Hematopoietic multipotent progenitor cell treated with erythropoietin and hydrocortisone succinate and interleukin-3 and kit ligand, for 17 days (in vitro differentiated cells): ENCODE measurements at regions not wholly inside any gene's neighbourhood (a gene's known extent, or its start where the extent isn't known, plus 50 kb on each side); places are given as distances from the start of the nearest gene placed in this dataset.
"Not testable (repeated sequence)": the region's sequence is repeated elsewhere in the genome, so short reads cannot be mapped to it uniquely, and the experiment has no call there.

Experiments
- DNase-seq: peaks from one replicate; pipeline ENCODE4 v3.0.0-alpha.2; 2015; ENCODE audit warnings: low spot score

GRCh38 chr4:146124023-146124680, 51.4 kb upstream of the LSM6 start:
- DNase-seq: no peak

GRCh38 chr4:146123231-146123630, 52.3 kb upstream of the LSM6 start:
- no peak for DNase-seq

GRCh38 chr4:146122398-146122797, 53.1 kb upstream of the LSM6 start:
- no peak for DNase-seq

GRCh38 chr4:146121757-146122156, 53.8 kb upstream of the LSM6 start:
- DNase-seq: no peak

GRCh38 chr4:146119845-146120404, 55.6 kb upstream of the LSM6 start:
- DNase-seq: no peak

- DNase-seq: no peak
These were observed 61.5 kb upstream of the LSM6 start for GRCh38 chr4:146114066-146114465.

- DNase-seq: no peak
These were observed 62.3 kb upstream of the LSM6 start for GRCh38 chr4:146113171-146113570.

- DNase-seq: no peak
These were observed 63.1 kb upstream of the LSM6 start for GRCh38 chr4:146112389-146112788.

- no peak for DNase-seq
These were observed 64.5 kb upstream of the LSM6 start for GRCh38 chr4:146110871-146111485.

GRCh38 chr4:146108756-146109155, 66.8 kb upstream of the LSM6 start:
- DNase-seq: no peak

GRCh38 chr4:146107587-146108240, 67.8 kb upstream of the LSM6 start:
- no peak for DNase-seq

GRCh38 chr4:146105464-146105863, 70.1 kb upstream of the LSM6 start:
- no peak for DNase-seq

GRCh38 chr4:146104541-146104940, 71.0 kb upstream of the LSM6 start:
- no peak for DNase-seq

- DNase-seq: not testable (repeated sequence)
These were observed 71.5 kb upstream of the LSM6 start for GRCh38 chr4:146104052-146104451.

- DNase-seq: no peak
These were observed 75.9 kb upstream of the LSM6 start for GRCh38 chr4:146099585-146099984.

GRCh38 chr4:146098978-146099377, 76.5 kb upstream of the LSM6 start:
- DNase-seq: no peak

- DNase-seq: no peak
These were observed 77.1 kb upstream of the LSM6 start for GRCh38 chr4:146098397-146098796.

- DNase-seq: no peak
These were observed 79.1 kb upstream of the LSM6 start for GRCh38 chr4:146096371-146096770.

- no peak for DNase-seq
These were observed 79.7 kb upstream of the LSM6 start for GRCh38 chr4:146095860-146096259.

- DNase-seq: peak; percentile 49
These were observed 80.3 kb upstream of the LSM6 start for GRCh38 chr4:146095091-146095690.

GRCh38 chr4:146088690-146089089, 86.8 kb upstream of the LSM6 start:
- DNase-seq: no peak

GRCh38 chr4:146087856-146088255, 87.7 kb upstream of the LSM6 start:
- no peak for DNase-seq

GRCh38 chr4:146076081-146076480, 99.4 kb upstream of the LSM6 start:
- DNase-seq: no peak
